HG03045 (cell line): ENCODE measurements at regions not wholly inside any gene's neighbourhood (a gene's known extent, or its start where the extent isn't known, plus 50 kb on each side); places are given as distances from the start of the nearest gene placed in this dataset.
"Not testable (repeated sequence)": the region's sequence is repeated elsewhere in the genome, so short reads cannot be mapped to it uniquely, and the experiment has no call there.

Experiments
- ATAC-seq: cut with Tn5 transposase; IDR thresholded peaks from one replicate; pipeline ENCODE4 v1.9.1; 2021; ENCODE audit warnings: mild to moderate bottlenecking, moderate library complexity; ENCODE audit not compliant: unreplicated experiment

DNA sequence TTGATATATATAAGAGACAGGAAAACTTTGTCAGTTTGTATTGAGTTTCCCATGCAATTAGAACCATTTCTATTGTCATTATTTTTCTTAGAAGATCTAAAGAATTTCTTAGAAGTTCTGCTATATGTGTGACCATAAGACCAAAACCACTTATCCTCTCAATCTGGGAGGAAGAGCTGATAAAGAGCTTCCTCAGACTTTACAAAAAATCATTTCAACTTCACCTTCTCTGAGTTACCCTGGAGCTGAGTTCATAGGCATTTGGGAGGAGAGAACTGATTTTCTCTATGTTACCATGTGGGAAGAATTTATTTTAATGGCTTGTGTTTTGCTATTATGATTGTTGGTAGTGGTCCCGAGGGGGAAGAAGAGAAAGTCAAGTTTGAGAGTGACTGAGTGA, 329.3 kb downstream of the GPD2 start:
- no peak for ATAC-seq

DNA sequence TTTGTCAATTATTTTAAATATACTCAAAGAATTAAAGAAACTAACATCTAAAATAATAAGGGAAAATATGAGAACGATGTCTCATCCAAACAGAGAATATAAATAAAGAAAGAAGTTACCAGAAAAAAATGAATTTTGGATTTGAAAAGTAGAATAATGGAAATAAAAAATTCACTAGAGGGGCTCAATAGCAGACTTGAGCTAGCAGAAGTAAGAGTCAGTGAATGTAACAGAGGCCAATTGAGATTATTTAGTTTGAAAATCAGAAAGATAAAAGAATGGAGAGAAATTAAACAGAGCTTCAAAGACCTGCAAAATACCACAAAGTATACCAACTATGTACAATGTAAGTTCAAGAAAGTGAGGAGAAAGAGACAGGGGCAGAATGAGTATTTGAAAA, 333.6 kb downstream of the GPD2 start:
- ATAC-seq: no peak

DNA sequence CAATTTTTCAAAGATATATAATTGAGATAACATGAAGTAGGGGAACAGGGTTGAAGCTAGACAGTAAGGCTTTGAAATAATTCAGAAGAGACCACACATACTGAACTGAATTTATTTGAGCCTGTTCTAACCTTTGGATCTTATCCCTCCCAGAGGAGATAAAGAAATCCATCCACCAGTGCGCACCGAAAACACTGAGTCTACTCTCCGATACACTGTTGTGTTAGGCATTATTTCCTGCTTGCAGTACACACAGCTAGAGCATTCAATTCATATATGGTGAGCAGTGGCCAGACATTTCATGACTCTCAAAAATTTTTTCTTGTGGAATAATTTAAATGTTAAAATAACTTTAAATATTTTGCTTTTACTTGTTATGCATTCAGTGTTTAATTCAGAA, 342.7 kb downstream of the GPD2 start:
- no peak for ATAC-seq

DNA sequence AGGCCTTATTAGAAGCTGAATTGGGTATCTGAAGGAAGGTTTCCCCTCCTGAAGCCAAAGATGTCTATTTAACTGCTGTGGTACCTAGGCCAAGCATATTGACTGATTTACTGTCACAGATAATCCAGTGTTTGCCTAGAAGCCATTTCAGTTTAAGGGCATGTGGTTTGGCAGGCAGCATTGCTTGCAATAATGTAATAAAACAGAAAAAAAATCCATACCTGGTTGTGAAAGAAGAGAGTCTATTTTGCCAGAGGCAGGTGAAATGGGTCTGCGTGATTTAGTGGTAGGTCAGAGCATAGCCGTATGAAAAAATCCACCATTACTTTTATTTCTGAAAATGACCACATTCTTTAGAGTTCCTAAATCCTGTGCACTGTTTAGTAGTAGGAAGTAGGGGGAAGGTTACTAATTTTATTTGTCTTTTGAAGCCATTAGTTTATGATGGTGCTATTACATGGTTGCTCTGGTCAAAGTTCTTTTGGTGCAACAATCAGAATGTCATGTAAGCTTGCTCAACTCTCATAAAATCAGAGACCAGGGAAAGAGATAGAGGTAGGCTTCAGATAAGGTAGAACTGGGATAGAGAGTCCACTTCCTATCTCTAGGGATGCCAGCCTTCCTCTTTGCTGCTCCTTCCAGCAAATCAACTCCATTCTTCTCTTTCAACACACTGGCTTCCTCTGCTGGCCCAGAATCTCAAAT, 343.4 kb downstream of the GPD2 start:
- no peak for ATAC-seq

DNA sequence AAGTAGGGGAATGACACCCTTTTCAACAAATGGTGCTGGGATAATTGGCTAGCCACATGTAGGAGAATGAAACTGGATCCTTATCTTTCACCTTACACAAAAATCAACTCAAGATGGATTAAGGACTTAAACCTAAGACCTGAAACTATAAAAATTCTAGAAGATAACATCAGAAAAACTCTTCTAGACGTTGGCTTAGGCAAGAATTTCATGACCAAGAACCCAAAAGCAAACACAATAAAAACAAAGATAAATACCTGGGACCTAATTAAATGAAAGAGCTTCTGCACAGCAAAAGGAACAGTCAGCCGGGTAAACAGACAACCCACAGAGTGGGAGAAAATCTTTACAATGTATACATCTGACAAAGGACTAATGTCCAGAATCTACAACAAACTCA, 345.5 kb downstream of the GPD2 start:
- ATAC-seq: not testable (repeated sequence)

DNA sequence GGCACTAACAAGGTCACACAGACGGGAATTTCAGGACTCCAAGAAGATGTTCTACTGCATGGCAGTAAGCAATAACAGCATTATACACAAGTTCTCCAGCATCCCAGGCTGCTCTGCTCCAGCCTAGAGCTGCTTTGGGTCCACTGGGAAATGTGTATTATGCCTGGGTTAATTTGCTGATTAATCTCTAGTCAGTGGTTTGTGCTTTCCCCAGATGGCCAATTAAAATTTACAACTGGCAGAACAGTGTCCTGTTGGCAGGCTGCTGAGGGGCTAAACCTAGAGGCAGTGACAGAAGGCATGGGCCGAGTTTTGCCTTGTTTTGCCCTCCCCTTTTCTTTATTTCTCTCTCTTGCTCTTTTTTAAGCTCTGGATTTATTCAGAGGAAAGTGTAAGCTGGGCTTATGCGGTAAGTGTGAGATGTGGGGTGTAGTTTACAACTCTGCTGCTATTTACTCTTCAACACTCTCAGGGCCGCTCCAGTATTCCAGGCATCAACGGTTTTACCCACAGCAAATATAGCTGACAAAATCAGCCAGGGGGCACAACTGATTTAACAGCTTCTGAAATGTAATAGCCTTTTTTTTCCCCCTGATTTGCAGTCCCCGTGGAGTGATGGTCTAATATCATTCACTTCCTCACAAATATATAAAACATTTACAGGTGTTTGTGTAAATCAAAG, 348.0 kb downstream of the GPD2 start:
- ATAC-seq: no peak

DNA sequence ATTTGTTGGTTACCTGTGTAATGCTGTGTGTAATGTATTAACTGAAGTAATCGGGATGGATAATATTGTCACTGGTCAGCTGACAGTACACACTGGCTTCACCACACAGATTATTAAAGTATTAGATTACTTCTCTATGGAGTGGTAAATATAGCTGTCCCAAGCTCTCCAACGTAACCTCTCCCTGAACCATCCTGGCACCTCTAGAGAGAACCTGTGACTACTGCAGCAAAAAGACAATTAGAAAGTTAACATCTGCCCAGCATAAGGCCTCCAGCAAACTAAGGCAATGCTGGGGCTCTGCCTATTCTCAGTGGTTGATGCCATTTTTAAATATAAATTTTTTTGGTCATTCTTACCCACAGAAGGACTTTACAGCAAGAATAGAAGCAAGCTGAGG, 351.3 kb downstream of the GPD2 start:
- no peak for ATAC-seq

DNA sequence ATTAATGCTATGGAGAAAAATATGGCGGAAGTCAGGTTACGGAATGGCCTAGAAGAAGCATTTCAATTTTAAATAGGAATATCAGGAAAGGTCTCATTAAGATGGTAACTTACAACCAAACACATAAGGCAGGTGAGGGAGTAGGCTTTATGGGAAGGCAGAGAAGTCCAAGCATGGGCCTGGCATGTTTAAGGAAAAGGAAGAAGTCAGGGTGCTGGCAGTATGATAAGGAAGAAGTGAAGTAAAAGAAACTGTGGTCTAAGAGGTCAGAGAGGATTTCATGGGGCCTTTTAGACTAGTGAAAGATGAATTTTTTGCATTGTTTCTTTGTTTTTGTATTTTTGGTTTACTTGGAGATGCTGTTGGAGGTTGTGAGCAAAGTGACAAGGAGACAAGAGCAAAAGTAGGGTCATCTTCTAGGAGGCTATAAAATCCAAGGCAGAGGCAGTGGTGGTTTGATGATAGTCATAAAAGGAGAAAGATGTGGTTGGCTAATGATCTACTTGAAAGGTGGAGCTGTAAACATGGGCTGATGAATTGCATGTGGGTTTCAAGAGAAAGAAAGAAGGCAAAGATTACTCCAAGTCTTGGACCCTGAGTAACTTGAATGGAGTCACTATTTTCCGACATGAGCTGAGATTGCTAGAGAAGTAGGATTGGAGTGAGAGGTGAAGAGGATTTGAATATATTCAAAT, 354.3 kb downstream of the GPD2 start:
- no peak for ATAC-seq

DNA sequence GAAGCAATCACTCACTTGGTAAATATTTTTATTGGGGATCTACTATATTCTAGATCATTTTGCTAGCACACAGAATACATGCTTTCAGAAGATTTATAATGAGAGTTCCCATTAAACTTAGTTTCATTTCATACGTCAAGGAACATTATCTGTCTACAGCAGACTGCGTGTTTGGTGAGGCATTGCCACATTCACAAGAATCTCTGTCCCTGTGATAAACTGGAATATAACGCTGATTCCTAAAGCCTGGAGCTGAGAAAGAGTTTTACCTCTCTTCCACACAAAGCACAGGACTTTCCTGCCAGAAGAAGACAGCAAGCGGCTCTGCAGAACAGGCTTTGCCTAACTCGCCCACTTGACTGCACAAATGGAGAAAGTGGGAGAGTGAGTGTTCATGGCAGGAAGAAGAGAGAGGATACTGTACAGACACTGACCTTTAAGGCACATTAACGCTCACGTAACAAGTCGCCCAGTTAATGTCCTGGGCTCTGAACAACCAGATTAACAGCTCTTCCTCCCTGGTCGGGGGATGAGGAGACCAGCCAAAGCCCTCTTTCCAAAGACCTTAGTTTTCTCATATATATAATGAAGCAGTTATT, 356.2 kb downstream of the GPD2 start:
- no peak for ATAC-seq

DNA sequence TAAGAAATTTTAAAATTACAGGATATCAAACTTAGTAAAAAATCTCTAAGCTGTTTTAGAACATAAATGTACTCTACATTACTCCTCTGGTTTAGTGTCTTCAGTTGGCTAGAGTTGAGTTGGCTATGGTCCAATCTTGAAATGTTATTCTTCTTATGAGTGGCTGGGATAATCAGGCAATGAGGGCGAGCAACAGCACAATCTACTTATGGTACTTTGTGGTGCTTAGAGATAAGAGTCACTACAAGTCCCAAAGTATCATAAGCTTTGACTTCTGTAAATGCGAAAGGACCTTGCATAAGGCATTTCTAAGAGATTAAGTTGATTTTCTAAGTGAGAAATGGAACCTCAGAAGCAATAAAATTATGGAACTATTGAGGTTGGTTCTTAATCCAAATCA, 361.7 kb downstream of the GPD2 start:
- no peak for ATAC-seq

DNA sequence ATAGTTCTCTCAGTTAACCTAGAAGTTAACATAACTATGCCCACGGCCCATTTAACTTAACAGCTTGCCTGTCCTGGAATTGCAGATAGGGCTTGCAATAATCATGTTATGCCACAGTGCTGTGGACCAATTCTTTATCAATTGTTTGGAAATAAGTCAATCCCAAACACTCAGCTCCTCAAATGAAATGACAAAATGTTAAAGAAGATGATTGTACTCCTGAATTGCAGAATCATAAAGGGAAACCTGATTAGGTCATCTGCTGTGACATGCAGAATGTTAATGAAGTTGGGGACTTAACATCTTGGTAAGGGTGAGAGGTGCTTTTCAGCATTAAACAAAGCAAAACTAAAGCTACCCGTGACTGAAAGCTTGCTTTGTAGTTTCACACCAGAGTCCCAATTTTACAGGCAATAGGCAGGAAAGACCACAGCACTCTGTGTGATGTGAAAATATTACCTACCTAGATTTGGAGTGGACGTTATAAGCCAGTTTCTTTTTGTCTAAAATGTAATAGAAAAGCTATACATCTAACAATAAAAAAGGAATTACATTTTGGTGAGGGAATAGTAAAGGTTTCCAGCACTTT, 364.0 kb downstream of the GPD2 start:
- no peak for ATAC-seq

DNA sequence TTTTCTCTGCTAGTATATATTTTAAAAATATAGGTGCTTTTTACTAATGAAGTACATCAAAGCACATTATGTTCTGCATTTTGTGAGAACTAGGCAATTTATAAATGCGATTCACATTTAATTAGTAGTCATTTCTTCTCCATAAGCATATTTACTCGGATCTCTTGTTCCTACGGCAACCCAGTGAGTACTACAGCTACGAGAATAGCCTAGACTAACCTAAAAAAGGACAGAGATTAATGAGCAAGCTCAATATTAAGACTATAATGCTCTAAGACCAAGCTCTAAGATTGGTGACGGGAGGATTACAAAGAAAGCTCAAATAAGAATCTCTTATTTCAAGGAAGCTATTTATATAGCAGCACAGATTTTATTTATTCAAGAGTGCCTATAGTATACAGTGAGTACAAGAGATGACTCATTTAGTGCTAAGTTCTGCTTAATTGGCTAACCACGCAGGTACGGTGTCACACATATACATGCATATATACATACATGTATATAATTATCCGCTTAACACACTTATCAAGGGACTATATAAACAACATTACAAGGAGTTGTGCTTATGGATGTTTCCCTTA, 364.7 kb downstream of the GPD2 start:
- no peak for ATAC-seq

DNA sequence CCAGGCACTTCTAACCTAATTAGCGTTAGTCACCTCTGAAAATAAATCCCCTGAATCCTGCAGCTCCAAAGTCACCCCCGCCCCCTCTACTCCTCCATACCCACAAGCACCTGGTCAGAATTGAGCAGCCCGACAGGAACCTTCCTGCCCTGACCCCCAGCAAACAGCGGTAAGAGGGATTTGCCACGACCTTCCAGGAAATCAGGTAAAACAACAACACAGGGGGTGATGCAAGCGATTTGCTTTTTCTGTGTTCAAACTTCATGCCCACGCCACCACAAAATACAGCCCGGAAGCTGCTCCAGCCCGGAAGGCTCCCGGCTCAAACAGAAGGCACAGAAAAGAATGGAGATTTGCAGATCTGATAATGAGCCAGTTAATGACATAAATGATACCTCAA, 367.1 kb downstream of the GPD2 start:
- no peak for ATAC-seq

DNA sequence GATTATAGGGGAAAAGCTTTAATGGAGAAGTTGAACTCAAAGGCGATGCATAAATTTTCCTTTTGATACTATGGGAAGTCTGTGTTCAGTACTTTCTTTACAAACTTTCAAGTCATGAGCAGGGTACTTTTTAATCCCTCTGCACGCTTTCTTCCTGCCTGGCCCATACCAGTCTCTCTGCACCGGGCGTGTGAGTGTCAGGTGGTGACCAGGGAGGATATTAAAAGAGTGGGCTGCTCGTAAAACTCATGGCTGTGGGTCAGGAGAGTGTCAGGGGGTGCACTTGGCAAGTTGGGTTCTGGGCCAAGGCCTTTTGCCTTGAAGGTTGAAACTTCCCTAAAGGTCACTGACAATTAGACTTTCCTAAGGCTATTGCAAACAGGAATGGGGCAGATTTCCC, 367.8 kb downstream of the GPD2 start:
- ATAC-seq: no peak

DNA sequence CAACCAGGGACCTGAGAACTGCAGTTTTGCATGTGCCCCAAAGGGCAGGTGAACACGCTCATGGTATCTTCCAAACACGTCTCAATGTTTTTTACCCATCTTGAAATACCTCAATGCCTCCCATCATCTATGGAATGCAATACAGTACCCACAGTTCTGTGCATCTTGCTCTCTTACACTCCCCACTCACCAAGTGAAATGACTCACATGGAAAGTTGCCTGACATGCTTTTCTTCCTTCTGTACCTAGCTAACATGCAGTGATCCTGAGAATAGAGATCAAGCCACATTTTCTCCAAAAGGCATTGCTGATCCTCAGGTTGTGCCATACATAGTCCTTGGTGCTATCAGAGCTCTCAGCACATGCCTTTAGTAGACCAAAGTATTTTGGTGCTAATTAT, 373.9 kb downstream of the GPD2 start:
- no peak for ATAC-seq

DNA sequence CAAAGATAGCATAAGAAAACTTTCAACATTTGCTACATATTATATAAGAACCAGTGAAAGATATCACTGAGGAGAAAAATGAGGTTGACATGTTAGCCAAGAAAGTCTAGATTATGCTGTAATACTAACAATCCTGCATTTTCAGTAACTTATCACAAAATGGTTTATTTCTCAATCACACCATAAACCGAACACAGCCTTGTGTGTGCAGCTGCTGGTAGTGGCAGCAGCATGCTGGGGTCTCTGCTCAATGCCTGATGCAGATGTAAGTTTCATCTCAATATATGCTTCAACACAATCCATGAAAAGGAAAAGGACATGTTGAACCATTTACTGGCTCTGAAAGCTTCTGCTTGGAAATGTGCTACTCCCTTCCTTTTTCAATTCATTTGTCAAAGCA, 376.3 kb downstream of the GPD2 start:
- ATAC-seq: no peak

DNA sequence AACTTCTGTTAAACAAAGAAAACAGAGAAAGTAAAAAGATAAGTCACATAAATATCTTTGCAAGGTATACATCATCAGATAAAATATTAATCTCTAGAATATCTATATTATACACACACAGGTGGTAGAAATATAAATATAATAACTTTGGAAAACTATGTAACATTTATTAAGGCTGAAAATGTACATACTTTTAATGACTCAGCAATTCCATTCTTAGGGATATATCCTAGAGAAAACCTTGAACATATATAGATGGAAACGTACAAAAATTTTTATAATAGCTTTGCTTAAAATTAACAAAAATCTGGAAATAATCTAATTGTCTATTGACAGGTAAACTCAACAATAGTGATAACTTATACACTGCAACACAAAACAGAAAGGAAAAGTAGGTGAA, 381.3 kb downstream of the GPD2 start:
- ATAC-seq: no peak

DNA sequence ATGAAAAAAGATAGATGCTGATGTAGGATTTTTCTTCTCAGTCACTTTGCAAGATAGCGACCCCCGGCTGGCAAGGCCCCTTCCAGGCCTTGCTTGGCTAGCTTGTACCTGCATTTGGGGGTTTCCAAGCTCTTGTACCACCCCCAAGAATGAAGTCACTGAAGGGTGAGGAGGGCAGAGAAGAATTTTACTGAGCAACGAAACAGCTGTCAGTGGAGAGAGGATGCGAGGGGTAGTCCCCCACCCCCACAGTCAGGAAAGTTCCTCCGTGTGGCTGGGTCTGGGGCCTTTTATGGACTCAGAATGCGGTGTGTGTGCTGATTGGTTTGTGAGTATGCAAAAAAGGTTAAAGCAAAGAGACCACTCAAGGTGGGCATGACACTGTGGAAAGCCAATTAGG, 382.0 kb downstream of the GPD2 start:
- no peak for ATAC-seq

DNA sequence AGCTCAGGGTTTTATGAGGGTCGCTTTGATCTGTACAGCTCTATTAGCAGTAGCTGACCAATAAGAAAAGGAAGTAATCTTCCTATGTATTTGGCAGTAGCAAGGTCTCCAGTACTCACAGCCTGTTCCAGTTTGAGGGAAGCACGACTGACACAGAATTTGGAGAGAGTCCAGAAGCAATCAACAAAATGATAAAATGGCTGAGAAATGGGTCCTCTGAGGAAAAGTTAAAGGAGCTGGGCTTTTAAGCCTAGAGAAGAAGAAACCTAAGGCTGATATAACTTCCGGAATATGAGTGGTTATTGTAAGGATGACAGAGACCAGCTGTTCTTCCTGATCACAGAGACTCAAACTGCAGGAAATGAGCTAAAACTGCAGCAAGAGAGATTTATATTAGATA, 382.8 kb downstream of the GPD2 start:
- no peak for ATAC-seq

DNA sequence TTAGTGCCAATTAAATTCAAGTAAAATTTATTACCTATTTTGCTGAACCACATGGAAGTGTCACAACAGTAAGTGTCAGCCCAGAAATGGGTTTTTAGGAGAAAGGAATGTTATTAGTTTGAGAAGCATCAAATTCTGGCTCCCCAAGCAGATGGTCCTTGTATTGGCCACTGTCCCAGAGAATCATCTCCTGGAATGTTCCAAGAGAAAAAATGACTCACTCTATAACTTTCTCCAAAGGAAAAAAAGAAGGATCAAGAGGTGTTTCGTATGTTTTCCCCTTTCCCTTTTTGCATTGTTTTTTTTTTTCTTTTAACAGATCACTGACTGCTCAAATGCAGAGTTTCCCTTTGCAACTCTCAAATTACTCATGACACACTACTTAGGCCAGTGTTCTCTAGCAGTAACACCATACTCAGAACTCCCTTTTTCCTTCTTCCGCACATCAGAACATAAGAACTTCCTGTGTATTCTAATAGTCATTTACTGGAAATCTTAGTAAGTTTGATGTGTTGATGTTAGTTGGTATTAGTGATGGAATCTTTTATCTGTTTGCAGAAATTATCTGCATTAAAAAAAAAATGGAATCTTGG, 390.3 kb downstream of the GPD2 start:
- ATAC-seq: no peak

DNA sequence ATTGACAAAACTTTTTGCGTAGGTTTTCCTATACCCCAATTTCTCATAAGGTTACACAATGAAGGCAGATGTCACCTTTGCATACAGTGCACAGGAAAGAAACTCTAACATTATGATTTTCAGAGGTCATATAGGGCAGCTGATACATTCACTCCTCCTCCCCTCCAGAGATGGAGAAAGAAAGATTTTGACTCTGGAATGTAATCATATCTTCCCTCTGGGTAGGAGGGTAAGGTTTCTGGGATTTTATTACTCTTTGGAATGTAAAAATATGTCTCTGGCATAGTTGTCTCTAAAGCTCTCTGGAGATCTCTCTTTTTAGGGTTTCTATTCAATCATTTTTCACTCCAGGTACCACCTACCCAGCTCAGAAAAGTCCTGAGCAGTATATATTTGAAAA, 398.3 kb downstream of the GPD2 start:
- no peak for ATAC-seq
